HG03378 (cell line): ENCODE measurements at regions not wholly inside any gene's neighbourhood (a gene's known extent, or its start where the extent isn't known, plus 50 kb on each side); places are given as distances from the start of the nearest gene placed in this dataset.

ENCODE experiments used
- ATAC-seq: cut with Tn5 transposase; IDR thresholded peaks from one replicate; pipeline ENCODE4 v1.9.1; 2021; ENCODE audit warnings: mild to moderate bottlenecking, moderate library complexity; ENCODE audit not compliant: unreplicated experiment

DNA sequence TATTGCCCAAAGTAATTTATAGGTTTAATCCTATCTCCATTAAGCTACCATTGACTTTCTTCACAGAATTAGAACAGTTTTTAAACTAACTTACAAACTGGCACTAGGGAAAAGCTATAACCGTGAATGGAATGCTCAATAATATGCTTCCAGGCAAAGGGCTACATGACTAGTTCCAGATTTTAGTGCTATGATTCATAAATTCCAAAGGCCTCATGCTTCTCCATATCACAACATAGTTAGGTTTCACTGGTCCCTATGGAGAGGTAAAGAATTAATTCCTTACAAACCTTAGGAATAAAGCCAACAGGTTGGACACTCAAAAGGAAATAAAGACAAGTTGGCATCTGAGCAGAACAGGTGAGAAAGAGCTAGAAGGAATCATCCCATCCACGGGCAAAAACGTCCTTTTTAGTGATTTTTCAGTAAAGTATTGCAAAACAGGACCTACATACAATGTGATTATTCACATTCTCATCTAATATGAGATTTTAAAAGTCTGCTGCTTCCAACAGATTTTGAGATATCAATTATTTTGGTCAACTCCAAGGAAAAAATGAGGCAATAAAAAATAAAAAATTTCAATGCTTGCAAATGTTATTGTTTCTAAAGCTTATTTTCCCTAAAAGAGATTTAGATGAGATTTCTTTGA lies 97.0 kb upstream of the TARS1 start:
- no peak for ATAC-seq

DNA sequence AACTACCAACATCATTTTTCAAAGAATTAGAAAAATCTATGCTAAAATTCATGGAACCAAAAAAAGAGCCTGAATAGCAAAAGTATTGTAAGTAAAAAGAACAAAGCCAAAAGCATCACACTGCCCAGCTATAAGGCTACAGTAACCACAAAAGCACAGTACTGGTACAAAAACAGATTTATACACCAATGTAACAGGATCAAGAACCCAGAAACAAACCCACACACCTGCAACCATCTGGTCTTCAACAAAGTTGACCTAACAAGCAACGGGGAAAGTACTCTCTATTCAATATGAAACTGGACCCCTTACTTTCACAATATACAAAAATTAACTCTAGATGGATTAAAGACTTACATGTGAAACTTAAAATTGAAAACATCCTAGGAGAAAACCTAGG lies 94.2 kb upstream of the TARS1 start:
- peak; percentile 53 for ATAC-seq

DNA sequence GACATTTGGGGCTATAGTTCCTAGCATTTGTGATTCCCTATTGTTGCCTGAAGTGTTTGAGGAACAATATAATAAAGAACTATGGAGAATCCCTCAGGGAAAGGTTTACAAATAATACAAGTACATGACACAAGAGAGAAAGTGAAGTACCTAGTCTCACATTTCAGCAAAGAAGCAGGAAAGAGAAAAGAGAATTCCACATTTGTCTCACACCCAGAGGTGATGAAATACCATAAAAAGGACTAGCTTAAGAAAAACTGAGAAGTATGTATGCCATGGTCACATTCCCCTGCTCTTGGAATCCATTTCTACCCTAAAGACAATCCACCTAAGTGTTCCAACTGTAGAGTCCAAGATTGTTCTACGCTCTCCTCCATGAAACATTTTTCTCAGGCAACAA lies 79.0 kb upstream of the TARS1 start:
- ATAC-seq, result no peak

DNA sequence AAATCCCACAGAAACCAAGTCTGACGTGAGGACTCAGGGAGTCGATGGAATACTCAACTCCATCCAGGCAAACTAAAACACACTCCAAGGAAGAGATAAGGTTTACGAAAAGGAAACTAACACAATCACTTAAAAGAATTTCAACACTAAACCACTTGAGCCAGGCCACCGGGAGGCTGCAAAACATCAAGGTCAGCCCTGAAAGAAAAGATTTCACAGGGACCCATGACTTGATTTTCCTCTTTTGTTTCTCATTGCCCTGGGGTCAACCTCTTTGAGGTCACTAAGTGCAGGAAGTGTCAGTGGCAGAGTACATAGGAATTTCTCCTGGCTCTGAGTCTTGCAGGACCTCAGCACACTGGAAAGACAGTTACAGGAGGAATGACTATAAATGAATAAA lies 77.8 kb upstream of the TARS1 start:
- ATAC-seq, result no peak

DNA sequence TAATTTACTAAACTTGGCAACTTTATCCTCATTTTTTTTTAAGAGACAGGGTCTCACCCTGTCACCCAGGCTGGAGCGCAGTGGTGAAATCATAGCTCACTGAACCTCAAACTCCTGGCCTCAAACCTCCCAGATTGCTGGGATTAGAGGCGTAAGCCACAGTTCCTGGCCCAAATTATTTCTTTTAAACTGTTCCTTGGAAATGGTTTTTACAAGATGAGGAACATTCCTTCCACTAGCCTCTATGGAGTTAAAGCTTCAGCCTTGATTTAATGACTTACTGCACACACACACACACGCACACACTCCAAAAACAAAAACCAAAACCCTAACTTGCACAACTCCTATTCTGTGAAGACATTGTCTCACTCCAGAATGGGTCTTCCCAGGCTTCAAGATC lies 77.2 kb upstream of the TARS1 start:
- ATAC-seq, result no peak

DNA sequence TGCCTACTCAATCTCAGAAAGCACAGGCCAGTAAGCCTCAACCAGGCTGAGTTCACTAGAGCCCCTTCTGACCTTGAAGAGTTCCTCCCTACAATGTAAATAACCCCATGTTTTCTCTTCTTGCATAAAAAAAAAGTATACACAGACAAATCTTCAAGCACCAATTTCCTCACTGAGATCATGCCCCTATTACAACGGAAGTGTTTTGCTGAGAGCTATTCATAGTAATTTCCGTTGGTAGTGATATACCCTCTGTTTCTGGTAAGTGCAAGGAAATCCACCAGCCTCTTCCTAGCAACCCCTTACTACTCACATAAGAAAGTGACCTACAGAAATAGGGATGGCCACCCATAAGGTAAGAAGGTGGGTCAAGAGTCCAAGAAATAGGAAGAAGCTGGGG lies 76.4 kb upstream of the TARS1 start:
- no peak for ATAC-seq

DNA sequence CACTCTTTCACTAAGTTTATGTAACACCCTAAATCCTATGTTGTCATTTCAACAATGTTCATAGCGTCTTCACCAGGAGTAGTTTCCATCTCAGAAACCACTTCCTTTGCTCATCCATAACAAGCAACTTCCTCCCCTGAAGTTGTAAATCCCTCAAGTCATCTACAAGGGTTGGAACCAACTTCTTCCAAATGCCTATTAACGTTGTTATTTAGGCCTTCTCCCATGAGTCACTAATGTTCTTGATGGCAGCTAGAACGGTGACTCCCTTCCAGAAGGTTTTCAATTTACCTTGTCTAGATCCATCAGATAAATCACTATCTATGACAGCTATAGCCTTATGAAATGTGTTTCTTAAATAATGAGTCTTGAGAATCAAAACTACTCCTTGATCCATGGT lies 73.3 kb upstream of the TARS1 start:
- ATAC-seq, result no peak

DNA sequence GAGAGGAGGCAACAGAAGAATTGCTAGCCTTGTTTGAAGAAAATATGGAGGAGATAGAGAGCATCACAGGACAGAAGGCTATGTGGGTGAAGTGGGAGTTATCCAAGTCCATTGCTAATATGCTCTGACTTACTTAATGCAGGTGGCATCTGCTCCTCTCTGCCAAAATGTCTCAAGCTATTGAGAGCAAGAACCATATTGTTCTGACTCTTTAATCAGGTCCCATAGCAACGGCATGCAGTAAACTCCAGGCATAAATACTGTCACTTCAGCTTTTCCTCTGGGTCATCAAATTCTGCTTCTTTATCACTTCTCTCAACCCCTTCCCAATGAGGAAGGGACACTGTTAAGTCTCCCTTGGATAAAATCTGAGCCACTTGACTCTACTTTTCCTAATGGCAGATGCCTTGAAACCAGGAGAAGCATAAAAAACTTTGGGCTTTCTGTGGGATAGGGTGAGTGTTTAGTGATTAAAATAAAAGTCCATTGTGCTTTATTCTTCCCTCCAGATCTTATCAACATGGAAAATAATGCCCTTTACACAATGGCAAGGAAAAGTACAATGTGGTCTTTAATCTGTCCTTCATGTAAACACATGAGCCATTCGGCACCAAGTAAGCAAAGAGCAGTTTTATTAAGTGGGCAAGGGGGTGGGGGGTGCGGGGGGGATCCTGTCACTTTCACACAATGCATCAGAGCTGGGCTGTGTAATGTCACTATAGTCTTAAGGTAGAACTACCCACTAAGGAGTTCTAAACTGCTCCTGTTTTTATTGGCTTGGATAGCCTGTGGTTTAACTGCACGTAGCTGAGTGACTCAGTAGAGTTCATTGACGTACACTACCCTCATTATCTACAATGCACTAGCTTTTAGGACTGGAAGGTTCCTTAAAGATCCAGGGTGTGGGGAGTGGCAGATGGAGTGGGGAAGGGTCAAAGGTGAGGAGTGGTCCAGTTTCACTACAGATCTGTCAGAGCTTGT lies 71.0 kb upstream of the TARS1 start:
- no peak for ATAC-seq

DNA sequence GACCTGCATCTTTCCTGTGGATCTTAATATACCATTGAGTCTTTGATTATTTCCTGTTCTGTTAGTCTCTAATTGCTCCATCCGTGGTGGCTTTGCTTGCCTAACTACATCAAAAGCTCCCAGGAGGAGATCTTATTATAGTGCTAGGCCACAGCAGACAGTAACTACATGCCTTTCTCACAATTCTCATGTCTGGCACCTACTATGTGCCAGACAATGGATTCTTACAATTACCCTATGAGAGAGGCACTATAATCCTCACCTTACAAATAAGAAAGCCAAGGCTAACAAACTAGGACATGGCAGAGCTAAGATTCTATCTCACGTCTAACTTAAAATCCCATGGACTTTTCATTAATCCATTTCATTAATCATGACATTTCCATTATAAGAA lies 70.3 kb upstream of the TARS1 start:
- ATAC-seq, result no peak

DNA sequence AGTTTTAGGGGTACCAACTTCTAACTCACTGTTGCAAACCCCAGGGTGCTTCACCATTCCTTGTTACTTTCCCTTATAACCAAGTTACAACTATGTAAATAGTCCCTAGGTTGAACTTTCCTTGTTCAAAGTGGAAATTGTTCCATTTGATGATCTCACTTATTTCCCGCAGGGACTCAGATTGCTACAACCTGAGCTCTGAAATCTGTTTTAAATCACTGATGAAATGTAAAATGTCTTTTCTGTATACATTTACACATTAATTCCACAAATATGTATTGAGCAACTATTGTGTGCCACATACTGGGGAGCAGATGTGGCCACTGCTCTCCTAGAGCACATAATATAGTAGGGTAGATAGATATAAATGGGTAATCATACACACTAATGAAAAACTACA lies 69.1 kb upstream of the TARS1 start:
- ATAC-seq, result no peak

DNA sequence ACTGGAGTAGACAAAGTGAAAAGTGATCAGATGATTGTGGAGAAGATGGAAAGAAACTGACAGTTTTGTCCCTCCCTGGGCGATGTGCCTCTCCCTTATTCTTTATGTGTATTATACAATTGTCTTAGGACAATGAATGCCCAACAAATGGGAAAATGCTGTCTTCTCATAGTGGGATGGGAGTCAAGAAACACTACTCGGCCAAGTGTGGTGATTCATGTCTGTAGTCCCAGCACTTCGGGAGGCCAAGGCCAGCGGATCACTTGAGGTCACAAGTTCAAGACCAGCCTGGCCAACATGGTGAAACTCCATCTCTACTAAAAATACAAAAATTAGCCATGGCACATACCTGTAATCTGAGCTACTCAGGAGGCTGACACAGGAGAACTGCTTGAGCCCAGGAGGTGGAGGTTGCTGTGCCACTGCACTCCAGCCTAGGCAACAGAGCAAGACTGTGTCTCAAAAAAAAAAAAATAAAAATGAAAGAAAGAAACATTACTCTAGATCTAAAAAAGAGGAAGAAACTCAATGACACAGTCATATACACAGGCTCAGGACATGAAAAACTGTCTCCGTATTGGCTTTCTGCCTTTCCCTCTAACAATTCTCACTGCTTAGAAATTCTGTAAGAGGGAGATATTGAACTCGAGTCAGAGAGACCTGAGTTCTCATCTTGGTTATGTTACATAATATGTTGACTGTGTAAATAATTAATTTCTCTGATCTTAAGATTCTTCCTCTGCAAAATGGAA lies 67.9 kb upstream of the TARS1 start:
- no peak for ATAC-seq

DNA sequence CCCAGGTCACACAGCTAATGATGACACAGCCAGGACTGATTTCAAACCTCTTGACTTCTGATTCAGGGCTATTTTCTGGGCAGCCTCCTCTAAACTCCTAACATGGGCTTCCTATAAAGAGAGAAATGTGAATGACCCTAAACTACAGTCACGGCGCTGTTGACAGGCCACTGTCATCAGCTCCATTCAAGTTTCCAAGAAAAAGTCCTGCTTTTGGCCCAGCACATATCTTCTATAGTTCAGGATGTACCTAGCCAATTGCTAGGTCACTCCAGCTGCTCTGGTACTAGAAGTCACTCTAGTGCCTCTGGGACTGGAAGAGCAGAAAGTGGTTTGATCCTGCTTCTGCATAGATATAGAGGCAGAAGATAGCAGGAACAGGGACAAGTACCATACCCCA lies 64.9 kb upstream of the TARS1 start:
- ATAC-seq, result no peak

DNA sequence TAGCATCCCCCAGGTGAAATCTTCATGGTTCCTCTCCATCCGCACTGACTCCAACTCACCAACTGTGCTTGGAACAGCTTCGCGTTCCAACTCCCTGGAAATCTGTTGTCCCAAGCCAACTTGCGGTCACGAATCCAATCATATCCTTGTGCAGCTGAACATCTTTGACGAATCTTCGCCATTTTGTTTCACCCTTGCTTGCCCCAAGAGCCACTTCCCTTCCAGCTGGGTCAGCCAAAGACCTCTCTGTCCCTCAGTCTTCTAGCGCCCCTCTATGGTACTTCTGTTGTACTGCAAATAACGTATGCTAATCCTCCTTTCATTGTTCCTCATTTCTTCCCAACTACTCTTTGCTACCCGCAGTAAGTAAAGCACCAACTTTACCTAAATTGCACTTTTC lies 61.0 kb upstream of the TARS1 start:
- ATAC-seq, result no peak

DNA sequence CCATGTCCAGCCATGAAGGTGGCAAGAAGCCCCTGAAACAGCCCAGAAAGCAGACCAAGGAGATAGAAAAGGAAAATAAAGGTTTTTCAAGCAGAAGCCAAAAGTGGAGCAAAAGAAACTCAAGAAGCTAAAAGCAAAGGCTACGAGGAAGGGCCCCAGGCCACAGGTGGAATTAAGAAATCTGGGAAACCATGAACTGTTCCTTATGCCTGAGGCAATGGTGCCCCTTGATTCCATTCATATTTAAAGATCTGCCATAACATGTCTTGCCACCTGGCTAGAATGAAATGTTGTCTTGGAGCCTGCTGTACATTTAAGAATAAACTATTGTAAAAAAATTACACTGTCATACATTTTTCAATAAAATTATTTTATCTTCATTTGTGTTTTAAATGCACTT lies 59.5 kb upstream of the TARS1 start:
- no peak for ATAC-seq
